GM19324 (cell line): ENCODE measurements at regions not wholly inside any gene's neighbourhood (a gene's known extent, or its start where the extent isn't known, plus 50 kb on each side); places are given as distances from the start of the nearest gene placed in this dataset.
"Not testable (repeated sequence)": the region's sequence is repeated elsewhere in the genome, so short reads cannot be mapped to it uniquely, and the experiment has no call there.

ENCODE experiments used
- ATAC-seq: cut with Tn5 transposase; IDR thresholded peaks from one replicate; pipeline ENCODE4 v1.9.1; 2021; ENCODE audit warnings: mild to moderate bottlenecking, moderate library complexity; ENCODE audit not compliant: unreplicated experiment, low FRiP score

DNA sequence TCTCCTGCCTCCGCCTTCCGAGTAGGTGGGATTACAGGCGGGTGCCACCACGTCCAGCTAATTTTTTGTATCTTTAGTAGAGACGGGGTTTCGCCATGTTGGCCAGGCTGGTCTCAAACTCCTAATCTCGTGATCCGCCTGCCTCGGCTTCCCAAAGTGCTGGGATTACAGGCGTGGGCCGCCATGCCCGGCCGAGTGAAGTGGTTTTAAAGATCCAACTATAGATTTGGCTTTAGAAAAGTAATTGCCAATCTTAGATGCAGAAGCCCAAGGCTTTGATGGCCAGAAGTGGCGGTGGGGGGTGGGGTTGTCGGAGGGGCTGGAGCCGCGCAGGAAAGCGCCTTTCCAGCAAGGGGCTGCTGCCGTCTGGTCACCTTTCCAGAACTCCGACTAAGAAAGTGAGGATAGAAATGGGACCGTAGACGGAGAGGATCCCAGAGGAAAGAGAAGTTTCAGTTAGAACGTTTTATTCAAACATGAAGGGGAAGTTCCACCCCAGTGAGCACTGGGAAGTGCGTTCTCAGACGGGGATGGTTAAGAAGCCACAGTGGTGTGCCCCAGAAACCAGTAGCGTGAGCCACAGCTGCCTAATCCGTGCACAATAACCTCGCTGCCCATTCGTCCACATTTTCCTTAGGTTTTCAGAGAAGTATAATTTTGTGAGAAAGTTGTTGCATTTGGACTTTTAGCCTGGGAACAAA lies 69.7 kb downstream of the DLL1 start:
- ATAC-seq: no peak

DNA sequence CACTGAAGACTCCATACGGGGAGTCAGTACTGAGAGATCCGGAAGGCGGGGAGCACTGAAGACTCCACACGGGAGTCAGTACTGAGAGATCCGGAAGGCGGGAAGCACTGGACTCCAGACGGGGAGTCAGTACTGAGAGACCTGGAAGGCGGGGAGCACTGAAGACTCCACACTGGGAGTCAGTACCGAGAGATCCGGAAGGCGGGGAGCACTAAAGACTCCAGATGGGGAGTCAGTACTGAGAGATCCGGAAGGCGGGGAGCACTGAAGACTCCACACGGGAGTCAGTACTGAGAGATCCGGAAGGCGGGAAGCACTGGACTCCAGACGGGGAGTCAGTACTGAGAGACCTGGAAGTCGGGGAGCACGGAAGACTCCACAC lies 77.2 kb downstream of the DLL1 start:
- not testable (repeated sequence) for ATAC-seq

DNA sequence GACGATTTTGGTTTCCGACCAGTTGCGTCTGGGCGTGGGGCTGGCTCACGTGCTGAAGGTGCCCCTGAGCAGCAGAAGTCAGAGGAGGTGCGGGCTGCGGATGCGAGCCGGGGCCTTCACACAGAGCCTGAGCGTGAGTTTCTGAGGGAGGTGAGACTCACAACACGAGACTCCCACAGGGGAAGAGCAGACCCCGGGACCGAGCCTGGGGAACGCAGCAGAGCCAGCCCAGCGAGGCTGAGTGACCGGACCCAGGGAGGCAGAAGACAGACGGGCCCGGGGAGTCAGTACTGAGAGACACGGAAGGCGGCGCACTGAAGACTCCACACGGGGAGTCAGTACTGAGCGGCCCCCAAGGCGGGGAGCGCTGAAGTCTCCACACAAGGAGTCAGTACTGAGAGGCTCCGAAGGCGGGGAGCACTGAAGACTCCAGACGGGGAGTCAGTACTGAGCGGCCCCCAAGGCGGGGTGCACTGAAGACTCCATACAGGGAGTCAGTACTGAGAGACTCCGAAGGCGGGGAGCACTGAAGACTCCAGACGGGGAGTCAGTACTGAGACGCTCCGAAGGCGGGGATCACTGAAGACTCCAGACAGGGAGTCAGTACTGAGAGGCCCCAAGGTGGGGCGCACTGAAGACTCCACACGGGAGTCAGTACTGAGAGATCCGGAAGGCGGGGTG lies 77.8 kb downstream of the DLL1 start:
- ATAC-seq: no peak

DNA sequence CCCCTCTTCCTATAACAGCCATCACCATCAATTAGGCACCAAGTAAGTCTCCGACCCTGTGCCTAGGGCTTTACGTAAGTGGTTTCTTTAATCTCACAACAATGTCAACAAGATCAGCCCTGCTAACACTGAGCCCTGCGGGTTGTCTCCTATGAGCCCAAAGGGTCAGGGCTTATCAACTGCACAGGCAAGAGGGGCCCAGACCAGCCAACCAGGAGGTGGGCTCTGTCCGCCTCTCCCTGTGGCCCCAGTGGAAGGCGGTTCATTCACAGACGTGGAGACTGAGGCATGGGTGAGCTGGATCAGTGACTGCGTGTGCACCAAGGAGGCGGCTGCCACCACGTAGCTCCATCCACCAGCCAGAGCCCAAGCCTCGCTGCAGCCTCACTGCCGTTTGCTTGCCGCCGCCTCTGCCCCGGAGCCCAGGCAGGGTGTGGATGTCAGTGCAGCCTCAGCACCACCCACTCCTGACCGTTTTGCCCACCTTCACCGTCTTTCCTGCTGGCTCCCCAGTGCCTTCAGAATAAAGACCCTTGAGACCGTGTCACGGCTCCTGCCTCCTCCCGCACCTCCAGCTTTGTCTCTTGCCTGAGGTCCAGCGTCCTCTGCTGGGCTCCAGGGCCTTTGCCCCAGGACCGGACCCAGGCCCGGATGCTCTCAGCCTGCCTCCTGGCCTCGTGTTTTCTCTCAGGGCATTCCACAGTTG lies 78.7 kb downstream of the DLL1 start:
- ATAC-seq: no peak

DNA sequence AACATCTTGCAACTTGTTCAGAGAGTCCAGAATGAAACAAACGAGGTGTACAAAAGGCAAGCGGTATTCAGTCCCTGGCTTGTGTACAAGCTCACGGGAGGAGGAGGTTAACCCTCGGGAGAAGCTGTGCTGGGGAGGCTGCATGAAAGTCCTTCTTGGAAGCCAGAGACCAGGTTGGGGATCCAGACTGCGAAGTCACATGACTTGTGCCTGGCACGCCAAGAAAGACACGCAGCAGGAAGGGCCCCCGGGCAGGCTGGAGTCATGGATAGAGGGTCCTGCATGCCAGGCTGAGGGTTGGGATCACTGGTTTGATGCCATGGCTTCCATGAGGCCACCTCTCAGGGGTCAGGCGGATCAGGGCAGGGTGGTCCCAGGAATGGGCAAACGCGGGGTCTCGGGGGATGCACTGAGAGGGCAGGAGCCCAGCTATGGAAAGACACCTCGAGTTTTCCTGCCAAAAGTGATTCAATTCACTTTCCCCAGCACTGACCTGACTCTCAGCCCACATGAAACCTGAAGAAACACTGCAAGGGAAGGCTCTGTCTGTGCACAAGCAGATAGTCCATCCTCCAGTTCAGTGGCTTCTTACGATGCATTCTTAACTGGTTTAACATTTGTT lies 79.4 kb downstream of the DLL1 start:
- no peak for ATAC-seq

DNA sequence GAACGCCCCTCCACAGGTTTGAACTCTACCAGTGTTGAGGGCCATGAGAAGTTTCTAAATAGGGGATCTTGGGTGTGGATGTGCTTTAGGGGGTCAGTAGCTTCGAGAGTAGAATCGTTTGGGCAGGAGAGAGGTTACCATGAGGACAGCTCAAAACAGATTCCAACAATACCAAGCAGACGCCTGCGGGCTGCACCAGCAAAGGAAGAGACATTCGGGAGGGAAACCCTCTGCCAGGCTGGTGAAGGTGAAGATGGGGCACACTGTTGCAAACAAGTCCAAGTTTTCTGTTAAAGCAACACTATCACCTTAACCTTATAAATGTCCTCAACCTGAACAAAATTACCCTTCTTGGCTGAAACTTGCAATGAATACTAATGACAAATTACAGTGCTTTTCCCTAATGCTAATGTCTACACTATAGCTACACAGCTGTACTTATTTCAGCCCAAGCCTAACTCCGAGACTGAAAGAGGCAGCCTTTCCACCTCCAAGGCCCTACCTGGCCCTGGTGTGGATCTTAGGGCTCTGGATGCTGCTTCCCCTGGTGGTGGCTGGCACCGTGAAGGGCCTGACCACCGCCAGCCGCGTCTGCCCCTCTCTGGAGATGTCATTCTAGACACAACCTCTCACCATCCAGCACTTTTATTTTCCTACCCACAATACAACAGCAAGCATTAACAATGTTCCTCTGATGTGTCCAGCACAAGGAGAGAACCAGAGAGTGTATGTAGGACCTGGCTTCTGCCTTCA lies 80.1 kb downstream of the DLL1 start:
- no peak for ATAC-seq

DNA sequence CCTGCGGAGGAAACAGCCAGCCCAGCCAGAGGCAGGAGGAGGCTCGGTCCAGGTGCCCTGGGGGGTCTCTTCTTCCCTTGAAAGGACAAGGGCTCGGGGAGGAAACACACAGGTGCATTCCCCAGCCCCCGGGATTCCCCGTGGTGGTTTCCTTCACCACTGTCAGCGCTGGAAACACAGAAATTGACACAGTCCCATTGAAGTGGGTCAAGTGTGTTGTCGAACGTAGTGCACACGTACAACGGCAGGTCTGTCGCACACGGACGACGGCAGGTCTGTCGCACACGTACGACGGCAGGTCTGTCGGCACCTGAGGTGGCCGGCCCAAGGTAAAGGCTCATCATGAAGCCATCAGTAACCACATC lies 80.9 kb downstream of the DLL1 start:
- ATAC-seq: no peak

DNA sequence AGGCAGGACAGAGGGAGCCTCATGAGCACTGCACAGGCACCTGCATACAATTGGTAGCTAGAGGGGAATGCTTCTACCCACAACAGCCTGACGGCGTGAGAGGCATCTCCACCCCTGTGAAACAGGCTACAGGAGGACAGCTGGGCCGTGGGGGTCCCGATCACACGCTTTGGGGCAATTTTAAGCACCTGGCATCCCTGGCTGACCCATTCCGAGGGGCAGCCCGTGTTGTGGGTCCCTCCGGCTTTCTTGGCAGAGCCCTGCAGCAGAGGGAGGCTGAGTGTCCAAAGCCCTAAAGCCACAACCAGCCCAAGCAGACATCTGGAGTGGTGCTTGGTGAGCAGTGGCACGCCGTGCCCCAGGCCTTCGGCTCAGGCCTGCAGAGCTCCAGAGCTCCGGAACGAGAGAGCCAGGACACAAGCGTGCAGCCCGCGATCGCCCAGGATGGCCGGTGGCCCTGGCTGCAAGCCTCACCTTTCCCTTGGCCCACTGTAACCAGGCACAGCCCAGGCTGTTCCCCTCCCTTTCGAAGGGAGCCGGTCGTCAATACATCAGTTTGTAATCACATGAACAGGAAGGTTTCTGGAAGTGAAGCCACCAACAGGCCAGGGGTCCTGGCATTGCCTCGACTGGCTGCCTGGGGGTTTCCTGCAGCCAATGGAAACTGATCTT lies 81.4 kb downstream of the DLL1 start:
- no peak for ATAC-seq

DNA sequence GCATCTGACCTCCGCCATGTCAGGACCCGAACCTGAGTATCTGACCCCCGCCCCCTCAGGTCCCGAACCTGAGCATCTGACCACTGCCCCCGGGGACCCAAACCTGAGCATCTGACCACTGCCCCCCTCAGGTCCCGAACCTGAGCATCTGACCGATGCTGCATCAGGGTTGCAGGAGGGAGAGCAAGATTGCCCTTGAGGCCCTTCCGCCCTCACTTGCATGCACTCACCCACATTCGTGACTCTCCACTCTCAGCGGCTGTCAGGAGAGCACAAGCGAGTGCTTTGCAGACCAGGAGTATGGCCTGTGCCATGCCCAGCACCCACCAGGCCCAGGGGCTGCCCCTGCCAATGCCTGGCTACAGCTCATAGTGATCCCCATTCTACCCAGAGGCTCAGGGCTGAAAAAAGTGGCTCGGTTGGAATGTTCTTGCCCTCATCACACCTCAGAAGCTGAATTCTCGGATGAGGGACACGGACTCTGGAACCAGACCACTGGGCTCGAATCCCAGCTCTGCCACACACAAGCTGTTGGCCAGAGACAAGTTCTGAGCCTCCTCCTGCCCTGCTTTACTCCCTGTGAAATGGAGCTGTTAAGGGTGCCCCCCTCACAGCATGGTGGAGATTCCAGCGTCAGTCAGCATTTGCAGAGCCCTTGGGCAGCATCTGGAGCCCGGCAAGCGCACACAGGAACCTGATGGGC lies 82.1 kb downstream of the DLL1 start:
- no peak for ATAC-seq

DNA sequence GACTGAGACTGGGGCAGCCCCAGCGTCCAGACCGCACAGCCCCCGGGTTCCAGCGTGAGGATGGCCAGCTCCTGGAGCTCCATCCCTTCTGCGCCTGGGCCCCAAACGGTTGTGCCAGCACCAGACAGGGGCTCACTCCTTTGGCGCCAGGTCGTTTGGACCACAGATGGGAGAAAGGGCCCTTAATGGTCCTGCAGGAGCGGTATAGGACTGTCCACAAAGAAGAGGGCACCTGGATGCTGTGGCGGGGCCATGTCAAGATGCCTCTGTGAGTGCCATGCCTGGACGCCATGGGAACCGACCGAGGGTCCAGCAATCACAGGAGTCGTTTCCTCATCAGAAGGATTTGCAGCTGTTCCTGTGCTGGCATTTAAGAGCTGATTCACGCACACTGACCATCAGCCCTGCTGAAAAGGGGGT lies 82.7 kb downstream of the DLL1 start:
- ATAC-seq: no peak

DNA sequence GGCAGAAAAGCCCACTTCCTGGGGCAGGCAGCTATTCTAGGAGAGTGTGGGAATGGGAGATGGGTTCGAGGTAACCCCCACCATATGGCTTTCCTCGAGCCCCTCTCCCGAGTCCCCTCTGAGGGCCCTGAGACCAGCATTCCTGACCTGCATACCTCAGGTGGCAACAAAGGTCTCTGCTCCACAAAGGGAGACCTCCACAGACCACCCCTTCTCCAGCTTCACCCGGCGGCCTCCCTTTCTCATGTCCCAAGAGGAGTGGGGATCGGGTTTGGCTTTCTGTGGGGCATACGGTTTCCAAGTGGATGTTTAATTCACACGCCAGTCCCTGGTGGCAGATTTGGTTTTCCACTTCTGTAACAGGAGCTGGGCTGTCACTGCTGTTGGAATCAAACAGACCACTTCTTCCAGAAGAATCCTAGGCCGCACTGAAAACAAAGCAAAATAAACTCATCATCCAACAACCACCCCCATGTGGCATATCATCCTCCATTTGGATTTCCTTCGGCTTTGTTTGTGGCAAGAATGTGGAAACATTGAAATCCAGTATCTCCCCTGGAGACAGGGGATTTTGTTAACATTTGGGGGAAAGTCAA lies 83.2 kb downstream of the DLL1 start:
- no peak for ATAC-seq

DNA sequence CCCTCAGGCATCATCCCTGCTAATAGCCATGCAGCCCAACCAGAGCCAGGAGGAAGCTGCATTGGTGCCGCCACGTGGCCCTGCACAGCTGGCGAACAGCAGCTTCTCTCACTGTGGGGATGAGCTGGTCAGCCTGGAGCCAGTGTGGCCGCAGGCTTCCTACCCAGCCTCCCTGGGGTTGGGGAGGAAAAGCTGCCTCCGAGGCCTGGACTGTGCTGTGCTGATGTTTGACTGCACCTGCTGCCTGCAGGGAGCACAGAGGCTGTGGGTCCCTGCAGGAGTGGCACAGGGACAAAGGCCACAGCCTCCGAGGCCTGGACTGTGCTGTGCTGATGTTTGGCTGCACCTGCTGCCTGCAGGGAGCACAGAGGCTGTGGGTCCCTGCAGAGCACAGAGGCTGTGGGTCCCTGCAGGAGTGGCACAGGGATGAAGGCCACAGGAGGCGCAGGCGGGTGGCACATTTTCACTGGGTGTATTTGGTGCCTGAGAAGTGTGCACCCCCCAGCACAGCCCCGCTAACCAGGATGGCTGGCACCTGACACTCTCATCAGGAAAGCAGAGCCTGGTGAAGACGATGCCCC lies 83.9 kb downstream of the DLL1 start:
- ATAC-seq: no peak

DNA sequence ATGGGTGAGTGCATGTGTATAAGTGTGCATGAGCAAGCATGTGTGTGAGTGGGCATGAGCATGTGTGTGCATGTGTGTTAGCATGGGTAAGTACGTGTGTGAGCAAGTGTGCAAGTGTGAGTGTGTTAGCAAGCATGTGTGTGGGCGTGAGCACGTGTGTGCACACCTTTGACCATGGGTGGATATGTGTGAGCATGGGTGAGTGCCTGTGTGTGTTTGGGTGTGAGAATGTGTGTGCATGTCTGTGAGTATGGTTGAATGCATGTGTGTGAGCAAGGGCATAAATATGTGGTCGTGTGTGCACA lies 84.6 kb downstream of the DLL1 start:
- no peak for ATAC-seq

DNA sequence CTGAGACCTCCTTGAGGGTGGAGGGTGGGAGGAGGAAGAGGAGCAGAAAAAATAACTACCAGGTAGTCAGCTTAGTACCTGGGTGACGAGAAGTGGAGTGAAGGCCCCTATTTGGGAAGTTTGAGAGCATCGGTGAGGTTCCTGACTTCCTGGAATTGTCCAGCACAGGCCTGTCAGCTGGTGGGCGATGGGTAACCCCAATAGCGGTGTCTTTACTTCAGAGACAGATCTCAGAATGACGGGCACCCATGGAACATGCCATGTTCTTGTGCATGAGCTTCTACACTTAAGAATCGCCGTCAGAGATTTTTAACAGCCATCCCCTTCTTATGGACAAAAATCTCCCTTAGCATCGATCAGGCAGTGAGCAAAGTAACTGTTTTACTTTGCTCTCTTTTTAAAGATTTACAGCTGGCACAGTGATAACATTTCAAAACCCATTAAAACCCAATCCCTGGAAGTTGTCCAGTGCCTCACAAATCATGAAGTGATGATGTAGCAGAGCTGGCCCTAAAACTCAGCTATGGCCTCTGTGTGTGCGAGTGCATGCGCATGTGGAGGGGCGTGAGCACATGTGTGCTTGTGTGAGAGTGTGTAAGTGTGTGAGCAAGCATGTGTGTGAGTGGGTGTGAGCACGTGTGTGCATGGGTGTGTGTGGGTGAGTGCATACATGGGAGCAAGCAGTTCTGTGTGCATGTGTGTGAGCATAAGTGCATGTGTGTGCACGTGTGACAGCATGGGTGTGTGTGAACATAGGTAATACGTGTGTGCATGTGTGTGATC lies 85.2 kb downstream of the DLL1 start:
- no peak for ATAC-seq

DNA sequence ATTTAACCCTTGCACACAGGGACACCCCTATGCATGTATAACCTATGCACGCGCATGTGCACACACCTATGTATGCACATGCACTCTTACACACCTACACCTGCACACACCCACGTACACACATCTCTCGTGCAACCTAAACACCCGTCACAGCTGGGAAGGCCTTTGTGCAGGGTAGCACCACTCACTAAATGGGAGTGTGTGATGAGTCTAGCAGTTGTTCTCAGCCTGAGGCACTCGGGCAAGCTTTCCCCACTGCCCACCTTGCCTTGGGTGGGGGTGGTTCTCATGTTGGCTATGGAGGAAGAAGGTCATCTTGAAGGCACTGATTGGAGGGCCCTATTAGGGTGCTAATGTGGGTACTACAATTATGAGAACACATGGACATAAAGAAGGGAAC lies 85.8 kb downstream of the DLL1 start:
- no peak for ATAC-seq

DNA sequence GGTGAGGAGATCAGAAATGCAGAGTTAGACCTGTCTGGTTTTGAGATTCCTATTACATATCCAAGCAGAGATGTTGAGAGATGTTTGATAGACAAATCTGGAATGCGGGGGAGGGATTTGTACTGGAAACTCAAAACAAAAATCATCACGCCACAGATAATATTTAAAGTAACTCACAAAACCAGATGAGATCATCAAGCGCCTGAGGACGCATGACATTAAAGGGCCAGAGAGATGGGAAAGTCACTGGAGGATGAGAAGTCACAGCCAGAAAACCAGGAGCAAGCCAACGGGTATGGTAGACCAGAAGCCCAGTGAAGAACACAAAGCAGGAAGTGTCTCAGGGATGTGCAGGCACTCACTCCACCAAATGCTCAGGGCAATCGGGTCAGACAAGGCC lies 87.7 kb downstream of the DLL1 start:
- ATAC-seq: no peak

DNA sequence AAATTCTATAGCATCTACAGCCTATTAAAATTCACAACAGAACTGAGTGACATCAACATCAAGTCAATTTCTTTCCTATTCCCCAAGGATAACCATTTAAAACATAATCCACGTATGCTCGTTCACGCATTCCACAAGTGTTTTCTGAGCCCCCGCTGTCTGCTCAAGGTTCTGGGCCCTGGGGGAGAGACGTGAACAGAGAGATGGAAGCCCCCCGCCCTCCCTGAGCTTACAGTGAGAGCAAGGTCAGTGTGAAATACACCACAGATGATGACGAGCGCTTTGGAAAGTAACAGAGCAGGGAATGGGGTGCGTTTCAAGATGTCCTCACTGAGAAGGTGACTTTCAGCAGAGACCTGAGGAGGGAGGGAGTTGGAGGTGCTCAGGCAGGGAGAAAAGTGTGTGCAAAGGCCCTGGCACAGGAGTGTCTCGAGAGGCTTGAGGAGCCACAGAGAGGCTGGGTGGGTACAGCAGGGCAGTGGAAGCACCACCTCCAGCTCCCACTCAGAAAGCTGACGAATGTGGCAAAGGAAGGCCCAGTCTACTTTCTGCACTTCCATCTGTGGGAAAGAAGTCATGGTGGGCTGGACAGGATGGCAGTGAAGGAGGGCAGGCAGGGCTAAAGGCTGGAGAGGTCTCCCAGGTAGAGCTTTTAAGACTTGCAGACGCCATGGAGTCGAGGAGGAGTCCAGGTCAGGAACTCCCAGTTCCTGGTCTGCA lies 88.3 kb downstream of the DLL1 start:
- no peak for ATAC-seq

DNA sequence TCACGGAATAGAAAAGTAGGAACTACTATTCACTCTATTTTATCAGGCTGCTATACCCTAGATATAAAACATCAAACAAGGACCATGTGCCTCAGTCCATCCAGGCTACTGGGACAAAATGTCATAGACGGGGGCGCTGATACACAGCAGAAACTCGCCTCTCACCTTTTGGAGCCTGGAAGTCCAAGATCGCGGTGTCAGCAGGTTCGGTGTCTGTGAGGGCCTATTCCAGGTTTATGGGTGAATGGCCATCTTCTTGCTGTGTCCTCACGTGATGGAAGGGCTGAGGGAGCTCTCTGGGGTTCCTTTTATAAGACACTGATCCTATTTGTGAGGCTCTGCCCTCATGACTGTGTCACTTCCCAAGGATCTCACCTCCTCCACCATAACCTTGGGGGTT lies 89.5 kb downstream of the DLL1 start:
- ATAC-seq: no peak
